ENCODE measurements at regions not wholly inside any gene's neighbourhood (a gene's known extent, or its start where the extent isn't known, plus 50 kb on each side); places are given as distances from the start of the nearest gene placed in this dataset.

- TF ChIP-seq, protein P1, sequence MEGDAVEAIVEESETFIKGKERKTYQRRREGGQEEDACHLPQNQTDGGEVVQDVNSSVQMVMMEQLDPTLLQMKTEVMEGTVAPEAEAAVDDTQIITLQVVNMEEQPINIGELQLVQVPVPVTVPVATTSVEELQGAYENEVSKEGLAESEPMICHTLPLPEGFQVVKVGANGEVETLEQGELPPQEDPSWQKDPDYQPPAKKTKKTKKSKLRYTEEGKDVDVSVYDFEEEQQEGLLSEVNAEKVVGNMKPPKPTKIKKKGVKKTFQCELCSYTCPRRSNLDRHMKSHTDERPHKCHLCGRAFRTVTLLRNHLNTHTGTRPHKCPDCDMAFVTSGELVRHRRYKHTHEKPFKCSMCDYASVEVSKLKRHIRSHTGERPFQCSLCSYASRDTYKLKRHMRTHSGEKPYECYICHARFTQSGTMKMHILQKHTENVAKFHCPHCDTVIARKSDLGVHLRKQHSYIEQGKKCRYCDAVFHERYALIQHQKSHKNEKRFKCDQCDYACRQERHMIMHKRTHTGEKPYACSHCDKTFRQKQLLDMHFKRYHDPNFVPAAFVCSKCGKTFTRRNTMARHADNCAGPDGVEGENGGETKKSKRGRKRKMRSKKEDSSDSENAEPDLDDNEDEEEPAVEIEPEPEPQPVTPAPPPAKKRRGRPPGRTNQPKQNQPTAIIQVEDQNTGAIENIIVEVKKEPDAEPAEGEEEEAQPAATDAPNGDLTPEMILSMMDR (IDR thresholded peaks at IDR 0.05; ENCODE audit: poor library complexity) = no peak
- TF ChIP-seq EZH2phosphoT487 (IDR thresholded peaks at IDR 0.05; ENCODE audit: low read depth, severe bottlenecking, unreplicated experiment) (no peak), EZH2 (IDR thresholded peaks at IDR 0.05; ENCODE audit: borderline replicate concordance) (no peak)
Observed at GRCh38 chr18:7367336-7367735, 136.4 kb downstream of the LRRC30 start.

All from hepatocyte (in vitro differentiated cells).